Stimulated activated CD8-positive, alpha-beta memory T cell treated with anti-CD3 and anti-CD28 coated beads, Interleukin-4, amount 100 ng/mL, for 48 hours (primary cell): ENCODE measurements at regions not wholly inside any gene's neighbourhood (a gene's known extent, or its start where the extent isn't known, plus 50 kb on each side); places are given as distances from the start of the nearest gene placed in this dataset.
A peak's percentile ranks its signal among the peaks of the same experiment; 100 is the strongest.
"Not testable (repeated sequence)": the region's sequence is repeated elsewhere in the genome, so short reads cannot be mapped to it uniquely, and the experiment has no call there.

Source experiments
- DNase-seq: peaks from one replicate; pipeline ENCODE4 v3.0.0-alpha.2; 2020

GRCh38 chr4:111941957-111942356 is 203.3 kb upstream of the FAM241A start:
- no peak for DNase-seq

DNA sequence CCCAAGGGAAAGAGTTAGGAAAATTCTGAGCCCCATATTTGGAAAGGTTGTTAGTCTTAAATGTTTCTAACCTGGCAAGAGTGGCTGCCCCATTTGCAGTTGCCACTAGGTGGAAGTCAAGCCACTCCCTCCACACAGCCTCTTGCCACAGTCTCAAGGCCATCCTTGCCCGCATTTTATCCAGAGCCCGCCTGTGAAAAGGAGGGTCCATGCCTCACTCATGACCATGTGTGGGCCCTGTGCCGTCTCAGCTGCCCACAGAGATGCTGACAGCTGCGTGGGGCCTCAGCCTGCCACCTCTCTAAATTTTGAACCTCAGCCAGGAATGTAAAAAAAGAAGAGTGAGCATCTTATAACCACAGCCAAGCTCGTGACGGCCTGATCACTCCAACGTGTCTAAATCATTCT is 201.5 kb upstream of the FAM241A start:
- DNase-seq, result peak; percentile 23

- no peak for DNase-seq
Measured at GRCh38 chr4:111945014-111945413, 200.2 kb upstream of the FAM241A start.

DNA sequence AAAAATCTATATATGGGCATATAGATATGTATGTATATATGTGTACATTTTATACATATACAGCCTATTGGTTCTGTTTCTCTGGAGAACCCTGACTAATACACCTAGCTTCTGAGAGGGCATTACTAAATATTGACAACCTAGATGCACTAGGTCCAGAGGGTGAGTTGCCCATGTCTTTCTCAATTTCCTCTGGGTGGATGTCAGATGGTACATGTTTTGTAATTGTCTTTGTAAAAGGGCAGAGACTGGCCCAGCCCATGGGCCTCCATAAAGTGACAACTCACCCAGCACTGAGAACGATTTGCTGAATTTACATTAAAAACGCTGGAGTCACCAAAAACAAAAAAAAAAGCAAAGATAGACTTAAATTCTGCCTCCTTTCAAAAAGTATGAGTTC is 198.5 kb upstream of the FAM241A start:
- no peak for DNase-seq

DNA sequence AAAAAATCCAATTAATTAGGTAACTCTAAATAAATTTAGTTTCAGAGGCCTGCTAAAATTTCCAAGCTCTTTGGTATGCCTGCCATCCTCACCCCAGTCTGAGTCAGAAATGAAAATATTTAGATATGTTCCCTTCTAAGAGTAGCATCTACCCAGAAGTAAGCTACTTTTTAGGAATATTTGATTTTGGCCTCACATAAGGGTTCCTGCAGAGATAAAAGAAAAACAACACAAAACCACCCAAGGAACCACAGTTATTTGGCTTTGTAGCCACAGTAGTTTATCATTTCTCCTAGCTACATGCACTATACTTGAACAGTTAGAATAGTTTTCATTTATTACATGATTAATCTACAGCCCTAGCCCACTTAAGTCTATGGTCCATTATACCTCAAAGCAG is 192.6 kb upstream of the FAM241A start:
- DNase-seq, result no peak

GRCh38 chr4:111954550-111954949 is 190.7 kb upstream of the FAM241A start:
- no peak for DNase-seq

- DNase-seq, result no peak
Measured at GRCh38 chr4:111955001-111955400, 190.3 kb upstream of the FAM241A start.

DNA sequence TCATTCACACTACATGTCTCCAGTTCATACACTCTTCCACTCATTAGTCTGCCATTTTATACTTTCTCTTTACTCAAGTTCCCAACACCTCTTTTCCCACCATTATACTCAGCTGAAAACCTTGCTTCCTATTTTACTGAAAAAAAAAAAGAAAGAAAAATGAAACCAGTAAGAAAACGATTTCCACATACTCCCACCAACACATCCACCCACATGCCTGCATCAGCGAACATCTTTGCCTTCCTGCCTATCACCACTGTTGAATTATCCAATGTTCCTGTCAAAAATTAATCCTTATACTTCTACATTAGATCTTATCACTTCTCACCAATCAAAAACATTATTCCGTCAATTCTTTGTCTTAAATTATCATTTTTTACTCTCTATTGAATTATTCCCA is 188.1 kb upstream of the FAM241A start:
- DNase-seq, result no peak

DNA sequence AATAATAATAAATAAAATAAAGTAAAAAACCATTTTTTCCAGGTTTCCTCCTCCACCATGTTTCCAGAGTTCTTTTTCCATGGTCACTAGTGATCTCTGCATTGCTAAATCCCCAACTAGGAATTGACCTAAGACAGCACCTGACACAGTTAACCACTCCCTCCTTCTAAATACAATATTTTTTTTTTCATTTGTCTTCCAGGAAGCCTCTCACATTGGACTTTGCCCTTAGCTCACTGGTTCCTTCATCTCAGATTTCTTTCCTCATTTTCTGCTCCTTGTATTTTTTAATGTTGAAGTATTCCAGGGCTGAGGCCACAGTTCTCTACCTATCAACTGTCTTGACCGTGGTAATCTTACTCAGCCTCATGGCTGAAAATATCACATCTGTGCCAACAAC is 187.3 kb upstream of the FAM241A start:
- no peak for DNase-seq

DNA sequence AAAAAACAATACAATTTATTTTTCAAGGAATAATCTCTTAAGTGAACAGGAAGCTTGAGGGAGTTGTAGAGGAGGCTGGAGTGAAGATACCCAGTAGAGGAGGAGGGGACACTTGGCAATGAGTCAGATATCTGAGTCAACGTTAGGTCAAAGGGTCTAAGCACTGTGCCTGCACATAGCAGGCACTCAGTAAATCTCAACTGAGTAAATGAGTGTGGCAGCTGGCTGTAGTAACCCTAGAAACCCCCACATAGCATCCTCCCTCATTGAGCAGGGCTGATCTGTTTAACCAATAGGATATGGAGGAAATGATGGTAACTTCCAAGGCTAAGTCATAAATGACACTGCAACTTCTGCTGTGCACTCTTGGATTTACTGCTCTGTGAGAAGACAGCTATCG is 186.0 kb upstream of the FAM241A start:
- no peak for DNase-seq

- DNase-seq, result no peak
Measured at GRCh38 chr4:111960241-111960667, 185.0 kb upstream of the FAM241A start.

- not testable (repeated sequence) for DNase-seq
Measured at GRCh38 chr4:111961026-111961425, 184.2 kb upstream of the FAM241A start.

DNA sequence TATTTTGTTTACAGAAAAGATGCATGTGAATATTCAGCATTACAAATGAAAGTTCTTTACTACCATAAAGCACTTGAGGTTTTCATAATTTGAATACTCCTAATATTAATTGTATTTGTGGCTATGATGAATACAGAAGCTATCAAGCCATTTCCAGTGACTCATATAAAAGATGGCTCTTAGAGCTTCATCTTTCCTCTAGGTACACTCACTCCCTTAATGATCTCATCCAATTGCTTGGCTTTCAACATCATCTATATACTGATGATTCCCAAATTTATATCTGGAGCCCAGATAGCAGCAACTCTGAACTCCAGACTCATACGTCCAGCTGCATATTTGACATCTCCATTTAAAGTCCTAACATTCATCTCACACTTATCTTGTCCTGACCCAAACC is 183.4 kb upstream of the FAM241A start:
- DNase-seq, result no peak

DNA sequence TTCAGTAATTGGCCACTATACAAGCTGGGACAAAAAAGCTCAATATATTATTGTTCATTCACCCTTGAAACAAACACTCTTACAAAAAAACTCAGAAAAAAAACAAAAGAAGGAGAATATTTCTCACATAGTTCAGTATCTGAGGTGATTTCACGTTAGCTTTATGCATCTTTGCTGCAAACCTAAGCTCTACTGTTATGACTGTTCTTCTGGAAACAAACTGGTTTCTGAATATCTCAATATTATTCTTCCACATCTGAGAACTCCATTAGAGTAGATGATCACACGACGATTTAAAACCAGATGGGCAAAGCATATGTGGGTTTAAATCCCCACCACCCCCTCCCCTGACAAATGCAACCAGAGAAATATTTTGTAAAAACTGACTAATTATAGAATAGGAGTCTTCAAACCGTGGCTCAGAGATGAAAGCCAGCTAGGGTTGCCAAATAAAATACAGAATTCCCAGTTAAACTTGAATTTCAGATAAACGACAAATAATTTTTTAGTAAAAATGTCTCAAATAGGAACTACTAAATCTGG is 182.0 kb upstream of the FAM241A start:
- DNase-seq, result no peak

DNA sequence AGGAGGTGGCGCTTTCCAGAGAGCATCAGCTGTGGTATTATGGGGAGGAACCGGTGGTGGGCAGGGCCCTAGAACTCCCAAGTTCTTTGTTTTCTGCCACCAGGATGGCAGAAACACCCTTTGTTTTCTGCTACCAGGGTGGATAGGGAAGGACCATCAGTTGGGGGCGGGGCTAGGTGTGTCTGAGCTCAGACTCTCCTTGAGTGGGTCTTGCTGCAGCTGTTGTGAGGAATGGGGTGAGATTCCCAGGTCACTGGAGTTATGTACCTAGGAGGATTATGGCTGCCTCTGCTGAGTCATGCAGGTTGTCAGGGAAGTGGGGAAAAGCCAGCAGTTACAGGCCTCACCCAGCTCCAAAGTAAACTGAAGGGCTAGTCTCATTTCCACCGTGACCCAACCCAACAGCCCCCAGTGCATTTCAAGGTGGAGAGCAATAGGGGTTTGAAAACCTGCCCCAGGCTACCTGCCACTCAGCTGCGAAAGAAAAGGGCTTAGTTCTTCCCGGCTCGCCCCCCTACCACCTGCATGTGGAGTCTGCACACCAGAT is 167.8 kb upstream of the FAM241A start:
- DNase-seq, result no peak

DNA sequence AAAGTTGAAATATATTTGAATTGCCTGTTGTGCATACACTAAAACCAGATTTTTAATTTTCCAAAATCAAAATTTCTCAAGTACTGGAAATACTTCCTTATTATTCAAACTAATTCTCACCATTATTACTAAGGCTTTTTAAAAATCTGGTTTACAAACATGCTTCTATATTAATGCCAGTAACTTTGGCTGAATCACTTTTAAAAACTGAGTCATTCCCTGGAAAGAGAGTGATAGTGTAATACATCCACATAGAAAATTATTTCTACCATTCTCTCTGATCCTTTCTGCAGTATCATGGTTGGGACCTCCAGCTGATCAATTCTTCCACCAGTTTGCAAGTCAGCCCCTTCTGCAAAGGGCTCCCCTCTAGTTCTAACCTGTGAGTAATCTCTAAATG is 165.3 kb upstream of the FAM241A start:
- no peak for DNase-seq

DNA sequence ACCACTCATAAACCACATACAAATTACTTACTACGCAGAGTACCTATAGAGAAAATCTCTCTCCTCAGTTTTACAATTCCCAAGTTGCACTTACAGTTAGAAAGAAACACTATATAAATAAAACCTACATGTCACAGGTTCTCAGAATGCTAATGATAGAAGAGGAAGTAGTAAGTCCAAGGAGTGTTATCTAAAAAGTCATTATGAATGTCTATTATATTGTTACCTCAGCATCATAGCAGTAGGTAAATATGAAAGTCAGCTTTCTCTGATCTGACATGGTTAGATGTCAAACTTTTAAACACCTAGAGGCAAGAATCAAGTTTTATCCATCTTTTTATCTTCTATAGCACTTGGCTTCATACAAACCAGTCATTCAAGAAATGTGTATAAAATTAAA is 163.2 kb upstream of the FAM241A start:
- DNase-seq, result no peak

- DNase-seq, result no peak
Measured at GRCh38 chr4:111984169-111984819, 161.0 kb upstream of the FAM241A start.

- DNase-seq, result no peak
Measured at GRCh38 chr4:111985426-111985825, 159.8 kb upstream of the FAM241A start.

DNA sequence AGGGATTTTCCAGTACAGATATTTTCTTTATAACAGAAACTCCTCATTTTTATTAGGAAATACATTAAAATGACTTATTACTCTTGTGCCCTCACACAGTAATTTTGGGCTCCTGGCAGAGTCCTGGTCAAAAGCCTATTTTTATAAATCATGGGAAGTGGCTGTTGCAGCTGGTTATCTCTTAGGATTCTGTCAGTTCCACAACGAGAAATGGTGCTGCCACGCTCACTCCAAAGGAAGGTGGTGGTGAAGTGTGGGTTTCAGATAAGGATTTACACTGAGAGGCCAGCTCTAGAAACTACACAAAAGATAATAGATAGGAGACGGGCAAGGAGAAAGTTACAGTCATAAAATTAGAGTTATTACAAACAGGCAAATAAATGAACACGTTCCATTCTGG is 159.2 kb upstream of the FAM241A start:
- no peak for DNase-seq

DNA sequence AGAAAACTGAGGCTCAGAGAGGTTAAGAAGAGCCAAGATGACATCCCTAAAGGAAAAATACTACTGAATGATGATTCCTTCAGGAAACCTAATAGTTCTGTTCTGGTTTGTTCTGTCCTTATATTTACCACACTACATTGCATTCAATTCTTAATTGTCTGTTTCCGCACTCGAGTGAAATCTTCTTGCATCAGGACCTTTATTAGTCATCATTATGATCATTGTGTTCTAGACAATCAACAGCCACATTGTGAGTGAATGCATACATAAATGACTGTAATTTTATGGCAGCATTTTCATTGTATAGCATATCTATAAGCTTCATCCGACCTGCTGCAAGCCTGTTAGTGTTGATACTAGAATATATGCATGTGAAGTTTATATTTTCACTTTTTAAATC is 156.7 kb upstream of the FAM241A start:
- DNase-seq, result no peak

DNA sequence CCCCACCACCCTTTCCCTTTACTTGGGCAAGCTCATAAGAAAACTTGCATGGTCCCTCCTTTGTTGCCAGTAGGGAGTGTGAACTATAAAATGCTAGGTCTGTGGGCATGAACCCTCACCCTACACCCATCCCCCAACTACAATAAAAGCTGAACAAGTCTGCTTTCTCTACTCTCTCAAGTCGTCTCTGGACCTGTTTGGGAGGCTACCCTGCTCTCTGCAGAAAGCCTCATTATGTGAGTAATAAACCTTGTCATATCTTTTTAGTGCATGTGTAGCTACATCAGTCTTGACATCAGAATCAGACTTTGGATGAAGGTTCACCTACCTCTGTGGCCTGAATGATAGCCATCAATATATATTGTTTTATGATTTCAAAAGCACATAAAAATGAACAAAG is 155.4 kb upstream of the FAM241A start:
- no peak for DNase-seq

DNA sequence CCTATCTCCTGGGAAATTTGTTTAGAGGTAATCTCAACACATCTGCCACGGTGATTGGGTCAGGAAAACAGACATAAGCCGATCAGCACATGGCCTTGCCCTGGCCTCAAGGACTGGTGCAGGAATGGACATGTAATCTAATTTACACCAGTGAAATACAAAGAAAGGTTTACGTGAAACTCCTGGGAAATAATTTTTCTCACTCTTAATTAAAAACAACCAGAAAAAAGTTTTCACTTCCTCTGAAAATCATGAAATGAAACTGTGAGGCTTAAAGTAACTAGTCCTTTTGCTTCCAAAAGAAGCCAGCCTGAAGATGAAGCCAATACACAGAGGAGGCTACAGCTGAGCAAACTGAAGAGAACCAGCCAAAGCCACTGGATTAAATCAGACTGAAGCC is 154.1 kb upstream of the FAM241A start:
- DNase-seq, result no peak

GRCh38 chr4:111991797-111992196 is 153.5 kb upstream of the FAM241A start:
- DNase-seq, result no peak
